Panc1 (cell line): ENCODE measurements at regions not wholly inside any gene's neighbourhood (a gene's known extent, or its start where the extent isn't known, plus 50 kb on each side); places are given as distances from the start of the nearest gene placed in this dataset.

Experiments
- ATAC-seq: fragments of 200-7000 bp; cut with Tn5 transposase; 2 replicates; pipeline ENCODE4 v1.9.1; 2020; ENCODE audit warnings: mild to moderate bottlenecking, moderate library complexity
- BruUV-seq: library from RNA; stranded (reverse); fragments of 400-500 nt; replicated peaks from 2 replicates; lab custom pipeline; 2021; lab: Mats Ljungman, UMichigan
- CTCF ChIA-PET: fragments of 300-600 bp; sonication (Branson Sonifier 250); formaldehyde crosslinking; loops from one replicate; lab custom pipeline; 2022; ENCODE audit warnings: antibody characterized with exemption; lab: Charles Lee
- POLR2A ChIA-PET: fragments of 300-600 bp; sonication (Branson Sonifier 250); formaldehyde crosslinking; loops from one replicate; lab custom pipeline; 2022; ENCODE audit warnings: antibody characterized with exemption; lab: Charles Lee
- DNase-seq: peaks from one replicate; pipeline ENCODE4 v3.0.0-alpha.2; 2010; ENCODE audit warnings: low read depth, low spot score
- H3K27ac ChIP-seq: 2 replicates; pipeline ENCODE4 v1.5.1; 2011; ENCODE audit warnings: mild to moderate bottlenecking, low read length, inconsistent platforms
- H3K27me3 ChIP-seq: fragments of 200-500 bp; sonication (Bioruptor generic); 2 replicates; pipeline ENCODE4 v1.6.0; 2014; ENCODE audit warnings: low read length, inconsistent platforms; ENCODE audit not compliant: control insufficient read depth, insufficient read depth
- H3K36me3 ChIP-seq: fragments of 200-500 bp; sonication (Bioruptor generic); 2 replicates; pipeline ENCODE4 v1.5.1; 2014; ENCODE audit warnings: inconsistent platforms, mild to moderate bottlenecking, low read length, moderate library complexity; ENCODE audit not compliant: control insufficient read depth, insufficient read depth
- H3K4me1 ChIP-seq: 2 replicates; pipeline ENCODE4 v1.5.1; 2011; ENCODE audit warnings: inconsistent platforms, mild to moderate bottlenecking, low read length, moderate library complexity; ENCODE audit not compliant: control insufficient read depth, insufficient read depth
- H3K4me3 ChIP-seq, 2 experiments: 2 replicates each; pipeline ENCODE4 v1.5.1; 2011 to 2012; ENCODE audit warnings: low read depth in 2 of 2, low read length in 2 of 2, mild to moderate bottlenecking in 2 of 2, inconsistent platforms in 1 of 2, moderate library complexity in 1 of 2
- H3K9me3 ChIP-seq: fragments of 200-500 bp; sonication (Bioruptor generic); 2 replicates; pipeline ENCODE4 v1.5.1; 2014; ENCODE audit warnings: low read depth, mild to moderate bottlenecking, inconsistent platforms, low read length, moderate library complexity; ENCODE audit not compliant: control insufficient read depth, insufficient read depth
- POLR2AphosphoS5 ChIP-seq: IDR thresholded peaks from 2 replicates; pipeline ENCODE4 v1.6.1; 2012; ENCODE audit warnings: mild to moderate bottlenecking, low read depth, low read length, moderate library complexity
- SIN3A ChIP-seq: IDR thresholded peaks from 2 replicates; pipeline ENCODE4 v1.6.1; 2012; ENCODE audit warnings: low read depth, mild to moderate bottlenecking, low read length, moderate library complexity, borderline replicate concordance; ENCODE audit not compliant: insufficient read depth
- TCF7L2 ChIP-seq: IDR thresholded peaks from 2 replicates; pipeline ENCODE4 v1.6.1; 2011; ENCODE audit warnings: mild to moderate bottlenecking, low read depth, low read length, inconsistent platforms
- in situ Hi-C: cut with HindIII; loops from 2 replicates; pipeline ENCODE4 v1.10.0; 2016; ENCODE audit warnings: low sequenced_read_pairs, low pct_unique_long_range_greater_than_20kb
- intact Hi-C: fragments of 100-400 bp; cut with micrococcal nuclease; formaldehyde crosslinking; loops from one replicate; pipeline ENCODE4 v1.10.0; 2022; ENCODE audit not compliant: unreplicated experiment
- TF ChIP-seq, protein P1 (sequence below), 2 experiments: IDR thresholded peaks; 2 replicates each; pipeline ENCODE4 v1.6.1; 2011 to 2012; ENCODE audit warnings: low read depth in 2 of 2, control low read depth in 1 of 2, low read length in 1 of 2, mild to moderate bottlenecking in 1 of 2, moderate library complexity in 1 of 2; ENCODE audit not compliant: insufficient read depth in 1 of 2
- TF ChIP-seq, protein P2 (sequence below): fragments of 450-650 bp; IDR thresholded peaks from 2 replicates; pipeline ENCODE4 v1.5.1; 2017; ENCODE audit warnings: mild to moderate bottlenecking

GRCh38 chr12:98178126-98178525, 337.3 kb upstream of the TMPO start:
- ChIA-PET CTCF (no interaction called here), POLR2A (no interaction called here)
- DNase-seq = no peak
- no peaks in the 10 kb centered on the region for H3K27me3 ChIP-seq
- H3K9me3 ChIP-seq = no peaks in the 10 kb centered on the region
- no TSS peak for BruUV-seq
- H3K27ac ChIP-seq = no peak overlapping the region
- in situ Hi-C loops (no loop called here), intact Hi-C loops (no loop called here)
- no peak overlapping the region for H3K4me3 ChIP-seq
- ATAC-seq = no peak
- no peak for TF ChIP-seq POLR2AphosphoS5
- TF ChIP-seq, protein P1, sequence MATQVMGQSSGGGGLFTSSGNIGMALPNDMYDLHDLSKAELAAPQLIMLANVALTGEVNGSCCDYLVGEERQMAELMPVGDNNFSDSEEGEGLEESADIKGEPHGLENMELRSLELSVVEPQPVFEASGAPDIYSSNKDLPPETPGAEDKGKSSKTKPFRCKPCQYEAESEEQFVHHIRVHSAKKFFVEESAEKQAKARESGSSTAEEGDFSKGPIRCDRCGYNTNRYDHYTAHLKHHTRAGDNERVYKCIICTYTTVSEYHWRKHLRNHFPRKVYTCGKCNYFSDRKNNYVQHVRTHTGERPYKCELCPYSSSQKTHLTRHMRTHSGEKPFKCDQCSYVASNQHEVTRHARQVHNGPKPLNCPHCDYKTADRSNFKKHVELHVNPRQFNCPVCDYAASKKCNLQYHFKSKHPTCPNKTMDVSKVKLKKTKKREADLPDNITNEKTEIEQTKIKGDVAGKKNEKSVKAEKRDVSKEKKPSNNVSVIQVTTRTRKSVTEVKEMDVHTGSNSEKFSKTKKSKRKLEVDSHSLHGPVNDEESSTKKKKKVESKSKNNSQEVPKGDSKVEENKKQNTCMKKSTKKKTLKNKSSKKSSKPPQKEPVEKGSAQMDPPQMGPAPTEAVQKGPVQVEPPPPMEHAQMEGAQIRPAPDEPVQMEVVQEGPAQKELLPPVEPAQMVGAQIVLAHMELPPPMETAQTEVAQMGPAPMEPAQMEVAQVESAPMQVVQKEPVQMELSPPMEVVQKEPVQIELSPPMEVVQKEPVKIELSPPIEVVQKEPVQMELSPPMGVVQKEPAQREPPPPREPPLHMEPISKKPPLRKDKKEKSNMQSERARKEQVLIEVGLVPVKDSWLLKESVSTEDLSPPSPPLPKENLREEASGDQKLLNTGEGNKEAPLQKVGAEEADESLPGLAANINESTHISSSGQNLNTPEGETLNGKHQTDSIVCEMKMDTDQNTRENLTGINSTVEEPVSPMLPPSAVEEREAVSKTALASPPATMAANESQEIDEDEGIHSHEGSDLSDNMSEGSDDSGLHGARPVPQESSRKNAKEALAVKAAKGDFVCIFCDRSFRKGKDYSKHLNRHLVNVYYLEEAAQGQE (IDR thresholded peaks at IDR 0.05; ENCODE audit: insufficient read depth in 1 of 2, low read depth in 2 of 2, low read length in 1 of 2) = no peak
- no peak for TF ChIP-seq TCF7L2
- TF ChIP-seq, protein P2, sequence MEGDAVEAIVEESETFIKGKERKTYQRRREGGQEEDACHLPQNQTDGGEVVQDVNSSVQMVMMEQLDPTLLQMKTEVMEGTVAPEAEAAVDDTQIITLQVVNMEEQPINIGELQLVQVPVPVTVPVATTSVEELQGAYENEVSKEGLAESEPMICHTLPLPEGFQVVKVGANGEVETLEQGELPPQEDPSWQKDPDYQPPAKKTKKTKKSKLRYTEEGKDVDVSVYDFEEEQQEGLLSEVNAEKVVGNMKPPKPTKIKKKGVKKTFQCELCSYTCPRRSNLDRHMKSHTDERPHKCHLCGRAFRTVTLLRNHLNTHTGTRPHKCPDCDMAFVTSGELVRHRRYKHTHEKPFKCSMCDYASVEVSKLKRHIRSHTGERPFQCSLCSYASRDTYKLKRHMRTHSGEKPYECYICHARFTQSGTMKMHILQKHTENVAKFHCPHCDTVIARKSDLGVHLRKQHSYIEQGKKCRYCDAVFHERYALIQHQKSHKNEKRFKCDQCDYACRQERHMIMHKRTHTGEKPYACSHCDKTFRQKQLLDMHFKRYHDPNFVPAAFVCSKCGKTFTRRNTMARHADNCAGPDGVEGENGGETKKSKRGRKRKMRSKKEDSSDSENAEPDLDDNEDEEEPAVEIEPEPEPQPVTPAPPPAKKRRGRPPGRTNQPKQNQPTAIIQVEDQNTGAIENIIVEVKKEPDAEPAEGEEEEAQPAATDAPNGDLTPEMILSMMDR = no peak
- TF ChIP-seq SIN3A = no peak
- no peaks in the 10 kb centered on the region for H3K36me3 ChIP-seq
- H3K4me1 ChIP-seq = no peaks in the 10 kb centered on the region

DNA sequence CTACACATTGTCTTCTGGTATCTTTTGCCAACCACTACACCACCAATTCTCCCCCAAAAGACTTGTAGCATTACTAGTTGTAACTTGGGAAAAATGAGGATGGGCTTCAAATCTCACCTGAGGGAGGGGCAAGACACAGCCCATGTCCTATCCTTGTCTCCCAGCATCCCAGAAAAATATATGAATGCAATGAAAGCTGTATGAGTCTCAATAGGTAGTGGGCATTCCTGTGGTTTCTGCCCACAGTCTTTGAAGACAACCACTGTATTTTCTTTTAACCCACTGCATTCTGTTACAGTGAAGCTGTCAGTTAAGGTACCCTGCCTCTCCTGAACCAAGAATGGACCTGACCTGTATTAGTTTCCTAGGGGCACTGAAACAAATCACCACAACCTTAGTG, 336.2 kb upstream of the TMPO start:
- ATAC-seq (no peak), DNase-seq (no peak)
- intact Hi-C loops = no loop called here
- H3K4me1 ChIP-seq = no peaks in the 10 kb centered on the region
- no peaks in the 10 kb centered on the region for H3K27me3 ChIP-seq
- BruUV-seq = no TSS peak
- POLR2A ChIA-PET = no interaction called here
- in situ Hi-C loops = no loop called here
- H3K36me3 ChIP-seq = no peaks in the 10 kb centered on the region
- no peaks in the 10 kb centered on the region for H3K9me3 ChIP-seq
- H3K27ac ChIP-seq = no peak overlapping the region
- CTCF ChIA-PET = no interaction called here
- no peak overlapping the region for H3K4me3 ChIP-seq
- TF ChIP-seq, protein P2 = no peak
- TF ChIP-seq TCF7L2 (no peak), SIN3A (no peak), POLR2AphosphoS5 (no peak)
- TF ChIP-seq, protein P1 (IDR thresholded peaks at IDR 0.05; ENCODE audit: insufficient read depth in 1 of 2, low read depth in 2 of 2, low read length in 1 of 2) = no peak
